ENCODE measurements at regions not wholly inside any gene's neighbourhood (a gene's known extent, or its start where the extent isn't known, plus 50 kb on each side); places are given as distances from the start of the nearest gene placed in this dataset.

DNA sequence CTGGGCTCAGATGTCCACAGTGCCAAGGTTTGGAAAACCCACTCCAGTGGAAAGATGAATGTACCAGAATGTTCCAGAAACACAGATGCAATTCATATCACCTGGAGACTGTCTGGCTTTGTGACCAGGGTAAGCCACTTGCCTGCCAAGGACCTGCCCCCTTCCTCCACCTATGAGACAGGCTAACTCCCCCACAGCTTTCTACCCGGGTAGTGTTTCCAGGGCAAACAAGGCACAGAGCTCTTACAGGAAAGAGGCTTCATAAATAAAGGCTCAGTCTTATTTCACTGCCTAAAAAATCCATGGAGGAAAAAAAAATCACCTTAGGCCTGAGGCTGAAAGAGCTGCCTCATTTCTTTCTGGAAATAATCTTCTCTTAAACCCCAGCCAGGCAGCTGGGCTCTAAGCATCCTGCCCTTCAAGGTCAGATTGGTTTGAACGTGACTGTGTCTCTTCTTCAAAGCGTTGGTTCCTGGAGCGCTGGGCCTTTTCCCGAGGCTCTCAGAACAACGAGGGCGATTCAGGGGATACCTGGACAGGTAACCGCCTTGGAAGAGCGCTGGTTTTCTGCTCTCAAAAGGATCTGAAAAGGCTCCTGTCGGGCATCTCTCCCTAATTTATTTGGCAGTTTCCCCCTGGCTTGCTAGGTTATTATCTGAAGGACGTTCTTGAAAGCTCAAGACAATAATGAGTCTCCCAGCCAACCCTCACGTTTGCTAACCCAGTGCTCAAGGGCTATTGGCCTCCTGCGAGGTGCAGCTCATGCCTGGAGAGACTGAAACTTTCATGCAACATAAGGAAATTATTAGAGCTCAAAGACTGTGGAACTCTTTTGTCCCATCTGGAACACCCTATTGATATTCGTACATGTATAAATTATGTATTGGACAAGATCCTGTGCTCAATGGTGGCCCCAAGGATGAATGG is 199.2 kb upstream of the PMEPA1 start:
- no peak for FAIRE-seq

DNA sequence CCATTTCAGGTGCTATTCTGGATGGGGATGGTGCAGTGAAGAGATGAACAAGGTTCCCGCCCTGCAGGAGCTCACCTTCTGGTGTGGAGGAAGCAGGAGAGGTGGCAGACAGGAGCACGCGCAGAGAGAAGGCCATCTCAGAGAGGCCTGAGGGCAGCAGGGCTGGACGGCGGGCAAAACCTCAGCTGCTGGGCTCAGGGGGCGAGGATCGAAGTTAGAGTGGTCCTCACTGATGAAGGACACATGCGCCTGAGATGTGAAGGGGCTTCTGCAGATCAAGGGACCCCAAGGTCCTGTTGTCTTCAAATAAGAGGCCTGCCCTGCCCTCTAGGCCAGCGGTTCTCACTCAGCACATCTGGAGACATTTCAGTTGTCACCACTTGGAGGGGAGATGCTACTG is 198.4 kb upstream of the PMEPA1 start:
- FAIRE-seq = no peak

DNA sequence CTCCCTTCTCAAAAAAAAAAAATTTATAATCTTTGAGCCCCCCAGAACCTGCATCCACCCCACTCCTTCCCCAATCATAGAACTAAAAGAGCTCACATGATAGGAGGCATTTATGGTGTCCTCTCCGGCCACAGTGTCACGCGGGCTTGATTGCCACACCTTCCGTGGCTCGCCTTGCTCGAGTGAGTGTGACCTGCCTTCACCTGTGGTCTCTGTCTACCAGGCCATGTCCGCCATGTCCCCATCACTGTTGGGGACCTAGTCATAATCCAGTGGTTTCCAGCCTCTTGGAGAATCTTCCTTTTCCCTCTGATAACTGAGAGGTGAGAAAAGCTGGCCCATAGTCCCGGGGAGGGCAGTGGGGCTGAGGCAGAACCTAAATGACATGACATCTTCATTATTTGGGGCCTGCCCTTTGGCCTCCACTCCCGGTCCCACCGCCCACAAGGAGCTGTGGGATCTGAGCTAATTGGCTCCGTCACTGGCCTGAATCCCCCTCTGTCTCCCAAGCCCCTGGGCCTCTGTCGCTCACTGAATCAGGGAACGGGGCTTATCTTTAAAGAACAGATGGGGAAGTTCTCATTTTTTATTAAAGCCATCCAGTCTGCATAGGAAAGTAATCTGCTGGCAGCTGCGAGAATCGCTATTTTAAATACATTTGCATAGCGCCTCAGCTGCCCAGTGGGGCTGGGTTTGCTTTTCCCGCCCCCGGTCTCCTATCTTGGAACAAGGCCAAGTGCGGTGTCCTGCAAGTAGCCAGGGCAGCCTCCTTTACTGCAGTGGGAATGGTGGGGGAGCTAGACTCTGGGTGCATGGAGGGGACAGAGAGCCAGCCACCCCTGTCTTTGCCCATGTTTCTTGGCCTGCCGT is 197.6 kb upstream of the PMEPA1 start:
- no peak for FAIRE-seq

DNA sequence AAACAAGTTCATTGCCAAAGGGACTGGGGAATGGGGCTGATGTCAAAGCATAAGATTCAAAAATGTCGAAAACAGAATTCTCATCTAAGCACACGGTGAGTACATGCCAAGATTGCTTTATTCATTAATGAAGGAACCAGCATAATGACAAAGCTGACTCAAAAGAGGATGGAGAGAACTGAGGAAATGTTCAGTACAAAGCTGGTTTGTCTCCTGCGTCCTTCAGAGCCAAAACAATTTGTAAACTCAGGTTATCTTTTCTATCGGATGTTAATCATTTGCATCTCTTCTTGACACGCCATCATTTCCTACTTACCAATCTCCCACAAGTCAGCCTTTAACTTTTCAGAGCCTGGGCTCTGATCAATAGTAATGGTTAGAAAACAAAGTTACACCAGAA is 195.6 kb upstream of the PMEPA1 start:
- FAIRE-seq = no peak

DNA sequence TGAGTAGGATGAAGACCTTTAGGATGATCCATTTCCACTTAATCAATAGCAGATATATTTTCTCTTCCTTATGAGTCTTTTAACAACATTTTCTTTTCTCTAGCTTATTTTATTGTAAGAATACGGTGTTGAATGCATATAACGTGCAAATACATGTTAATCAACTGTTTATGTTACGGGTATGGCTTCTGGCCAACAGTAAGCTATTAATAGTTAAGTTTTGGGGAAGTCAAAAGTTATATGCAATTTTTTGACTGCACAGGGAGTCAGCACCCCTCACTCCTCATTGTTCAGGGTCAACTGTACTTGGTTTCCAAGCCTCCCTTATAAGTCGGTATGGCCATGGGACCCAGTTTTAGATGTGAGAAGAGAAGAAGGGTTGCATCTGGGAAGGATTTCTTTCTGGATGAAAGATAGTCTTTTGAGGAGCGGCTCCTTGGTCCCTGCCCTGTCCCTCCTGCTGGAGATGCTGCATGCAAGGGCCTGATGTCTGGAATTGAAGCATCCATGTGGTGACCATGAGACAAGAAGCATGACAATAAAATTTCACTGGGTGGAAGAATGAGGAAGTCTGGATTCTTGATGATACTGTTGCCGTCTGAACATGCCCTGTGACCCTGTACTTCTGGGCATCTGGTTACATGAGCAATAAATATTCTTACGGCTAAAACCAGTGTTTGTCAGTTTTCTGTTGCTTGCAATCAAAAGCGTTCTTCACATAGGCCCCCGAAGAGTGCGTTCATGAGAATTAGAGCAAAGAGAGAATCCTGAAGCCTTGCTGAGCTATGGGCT is 194.7 kb upstream of the PMEPA1 start:
- no peak for FAIRE-seq

DNA sequence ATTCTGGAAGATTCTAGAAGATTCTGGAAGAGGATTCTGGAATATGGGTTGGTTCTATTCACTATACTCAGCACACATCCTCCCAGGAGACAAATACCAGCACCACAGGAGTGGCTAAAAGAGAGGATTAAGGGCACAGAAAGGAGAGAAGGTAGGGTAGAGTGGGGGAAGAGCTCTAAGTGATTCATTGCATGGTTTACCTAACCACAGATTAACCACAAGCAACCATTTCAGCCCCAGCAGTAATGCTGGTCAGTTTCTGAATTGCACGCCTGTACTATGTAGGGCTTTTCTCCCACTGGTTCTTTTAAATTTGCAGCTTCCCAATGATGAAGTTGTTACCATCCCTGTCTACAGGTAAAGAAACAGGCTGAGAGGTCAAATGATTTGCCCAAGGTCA is 192.7 kb upstream of the PMEPA1 start:
- no peak for FAIRE-seq

DNA sequence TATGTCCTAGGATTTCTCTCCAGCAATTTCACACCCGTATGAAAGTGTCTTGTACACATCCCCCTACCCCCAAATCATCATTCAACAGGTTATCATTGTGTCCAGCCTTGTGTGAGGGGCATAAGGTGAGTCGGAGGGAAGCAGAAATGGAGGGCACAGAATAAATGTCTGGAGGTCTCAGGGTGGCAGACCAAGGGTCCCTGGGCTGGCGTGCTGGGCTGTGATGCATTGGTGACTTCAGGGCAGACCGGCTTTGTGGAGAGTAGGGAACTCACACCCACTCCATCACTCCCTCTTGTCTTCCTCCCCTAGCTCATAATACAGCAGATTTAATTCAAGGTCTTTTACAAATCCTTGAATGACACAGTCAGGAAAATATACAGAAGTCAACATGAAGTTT is 191.7 kb upstream of the PMEPA1 start:
- no peak for FAIRE-seq

DNA sequence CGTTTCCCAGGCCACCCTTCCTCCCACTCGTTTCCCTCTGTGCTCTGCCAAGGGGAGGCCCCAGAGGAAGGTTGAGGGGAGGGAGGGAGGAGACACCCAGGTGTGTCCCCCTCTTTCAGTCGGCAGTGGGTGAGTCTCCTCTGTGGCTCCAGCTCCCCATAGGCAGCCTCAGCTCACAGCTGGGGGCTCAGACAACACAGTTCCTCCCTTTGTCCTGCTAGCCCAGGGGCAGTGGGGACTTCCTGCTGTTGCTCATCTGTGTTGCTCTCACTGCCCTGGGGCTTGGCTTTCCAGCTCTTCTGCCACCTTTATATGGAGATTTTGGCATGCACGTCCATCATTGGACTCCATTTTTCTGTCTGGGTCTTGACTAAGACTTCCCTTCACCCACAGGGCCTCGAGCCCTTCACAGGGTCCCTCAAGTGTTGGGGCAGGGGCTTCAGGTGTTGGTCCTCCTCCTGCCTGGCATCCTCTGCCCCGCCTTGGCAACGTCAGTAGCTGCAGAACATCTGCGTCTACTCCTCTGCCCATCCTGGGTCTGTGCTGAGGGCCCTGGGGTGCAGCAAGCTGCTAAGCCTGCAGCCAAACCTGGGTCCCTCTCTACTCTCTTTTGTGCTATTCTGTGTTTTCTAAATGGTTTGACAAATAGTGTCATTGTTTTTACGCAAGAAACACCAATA is 190.6 kb upstream of the PMEPA1 start:
- no peak for FAIRE-seq

DNA sequence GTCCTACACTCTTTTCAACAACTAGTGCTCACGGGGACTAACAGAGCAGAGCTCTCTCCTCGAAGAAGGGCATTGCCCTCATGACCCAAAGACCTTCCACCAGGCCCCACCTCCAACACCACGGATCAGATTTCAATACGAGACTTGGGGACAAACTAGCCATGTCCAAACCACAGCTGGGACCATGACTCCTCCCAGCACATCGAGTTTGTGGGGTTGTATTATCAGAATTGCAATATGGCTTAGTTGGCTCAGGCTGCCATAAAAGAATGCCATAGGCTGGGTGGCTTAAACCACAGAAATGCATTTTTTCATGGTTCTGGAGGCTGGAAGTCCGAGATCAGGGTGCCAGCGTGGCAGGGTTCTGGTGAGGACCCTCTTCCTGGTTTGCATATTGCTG is 189.7 kb upstream of the PMEPA1 start:
- FAIRE-seq = no peak

DNA sequence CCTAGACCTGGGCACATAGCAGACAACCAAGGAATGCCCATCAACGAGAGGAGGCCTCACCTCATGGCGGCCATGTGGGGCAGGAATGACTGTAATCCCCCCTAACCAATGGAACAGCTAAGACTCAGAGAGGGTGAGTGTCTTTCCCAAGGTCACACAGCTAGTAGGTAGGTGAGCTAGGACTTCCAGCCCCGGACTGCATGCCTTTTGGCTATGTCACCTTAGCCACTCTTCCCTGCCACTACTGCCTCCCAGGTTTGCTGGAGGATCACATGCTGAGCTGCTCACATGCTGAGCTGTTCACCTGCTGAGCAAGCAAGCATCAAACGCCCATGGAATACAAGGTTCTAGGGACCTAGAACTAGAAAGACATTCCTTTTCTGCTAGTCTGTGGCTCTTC is 188.5 kb upstream of the PMEPA1 start:
- no peak for FAIRE-seq

DNA sequence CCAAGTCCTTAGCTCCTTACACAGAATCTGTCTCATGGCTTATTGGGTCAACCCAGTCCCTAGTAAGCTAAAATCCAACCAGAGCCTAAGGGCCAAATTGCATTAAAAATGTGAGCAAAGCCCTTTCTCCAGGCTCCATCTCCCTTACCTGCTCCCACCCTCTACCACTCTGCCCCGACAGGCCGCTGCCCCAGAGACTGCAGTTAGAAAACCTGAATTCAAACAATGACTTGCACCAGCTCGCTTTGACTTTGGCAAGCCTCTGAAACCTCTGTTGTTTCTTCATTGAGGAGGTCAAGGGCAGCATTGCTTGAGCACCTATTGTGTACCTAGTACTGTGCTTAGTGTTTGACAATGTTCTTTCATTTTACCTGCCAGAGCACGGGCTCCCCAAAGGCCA is 188.1 kb upstream of the PMEPA1 start:
- FAIRE-seq = no peak

DNA sequence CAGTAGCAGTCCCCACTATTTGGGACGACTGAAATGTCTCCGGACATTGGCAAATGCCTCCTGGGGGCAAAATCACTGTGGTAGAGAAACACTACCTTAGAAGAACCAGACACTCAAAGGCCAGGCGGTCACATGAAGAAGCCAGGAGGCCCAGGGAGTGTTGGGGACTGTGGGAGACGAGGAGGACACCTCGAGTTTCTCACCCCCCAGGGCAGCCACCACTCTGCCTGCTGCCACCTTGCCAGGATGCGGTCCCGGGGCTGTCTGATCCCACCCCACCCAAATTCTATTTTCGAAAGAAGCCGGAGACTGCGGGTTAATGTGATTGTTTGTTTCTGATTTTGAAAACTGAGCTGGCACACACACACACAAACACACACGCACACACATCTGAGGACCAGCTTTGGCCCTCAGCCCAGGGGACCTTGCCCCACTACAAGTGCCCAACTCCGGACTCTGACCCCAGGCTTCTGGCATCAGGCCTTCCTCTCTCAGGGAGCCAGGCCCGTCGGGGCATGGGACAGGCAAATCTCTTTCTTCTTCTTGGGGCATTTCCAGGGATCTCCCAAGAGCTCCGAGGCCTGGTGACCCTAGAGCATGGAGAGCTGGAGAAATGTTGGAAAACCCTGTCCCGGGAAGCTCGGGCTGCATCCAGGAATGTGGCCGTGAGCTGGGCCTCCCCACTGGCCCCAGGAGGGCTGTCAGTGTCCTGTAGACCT is 187.5 kb upstream of the PMEPA1 start:
- no peak for FAIRE-seq

DNA sequence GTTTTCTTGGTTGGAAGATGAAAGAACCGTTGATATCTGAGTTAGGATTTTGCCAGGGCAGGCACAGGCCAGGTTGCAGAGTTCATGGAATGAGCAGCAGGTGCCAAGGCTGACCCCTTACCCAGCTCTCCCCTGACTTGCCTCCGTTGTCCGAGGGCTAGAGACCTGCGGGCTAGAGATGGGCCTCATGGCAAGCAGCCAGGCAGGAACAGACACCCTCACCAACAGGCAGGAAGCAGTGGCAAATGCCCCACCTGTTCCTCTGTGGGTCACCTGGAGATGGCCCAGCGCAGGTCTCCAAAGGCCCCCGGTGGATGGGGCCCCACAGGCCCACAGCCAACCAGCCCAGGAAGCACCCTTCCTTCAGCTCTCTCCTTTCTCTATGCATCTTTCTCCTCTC is 186.7 kb upstream of the PMEPA1 start:
- no peak for FAIRE-seq

DNA sequence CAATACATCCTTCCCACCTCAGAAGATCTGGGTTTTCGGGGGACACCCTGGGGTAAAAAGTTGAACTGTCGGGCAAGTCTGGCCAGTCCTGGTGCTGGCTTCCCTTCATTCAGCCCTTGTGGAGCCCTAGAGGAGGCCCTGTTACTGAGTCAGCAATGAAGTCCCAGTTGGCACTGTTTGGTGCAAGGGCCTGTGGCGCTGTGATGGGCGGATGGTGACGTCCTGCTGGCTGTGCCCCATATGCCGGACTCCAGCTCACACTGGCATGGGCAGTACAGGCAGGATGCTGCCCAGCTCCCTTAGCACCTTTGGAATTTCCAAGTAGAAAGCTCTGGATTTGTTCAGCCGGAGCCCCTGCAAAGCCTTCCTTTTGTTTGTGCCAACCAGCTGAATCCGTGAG is 186.2 kb upstream of the PMEPA1 start:
- FAIRE-seq = no peak

DNA sequence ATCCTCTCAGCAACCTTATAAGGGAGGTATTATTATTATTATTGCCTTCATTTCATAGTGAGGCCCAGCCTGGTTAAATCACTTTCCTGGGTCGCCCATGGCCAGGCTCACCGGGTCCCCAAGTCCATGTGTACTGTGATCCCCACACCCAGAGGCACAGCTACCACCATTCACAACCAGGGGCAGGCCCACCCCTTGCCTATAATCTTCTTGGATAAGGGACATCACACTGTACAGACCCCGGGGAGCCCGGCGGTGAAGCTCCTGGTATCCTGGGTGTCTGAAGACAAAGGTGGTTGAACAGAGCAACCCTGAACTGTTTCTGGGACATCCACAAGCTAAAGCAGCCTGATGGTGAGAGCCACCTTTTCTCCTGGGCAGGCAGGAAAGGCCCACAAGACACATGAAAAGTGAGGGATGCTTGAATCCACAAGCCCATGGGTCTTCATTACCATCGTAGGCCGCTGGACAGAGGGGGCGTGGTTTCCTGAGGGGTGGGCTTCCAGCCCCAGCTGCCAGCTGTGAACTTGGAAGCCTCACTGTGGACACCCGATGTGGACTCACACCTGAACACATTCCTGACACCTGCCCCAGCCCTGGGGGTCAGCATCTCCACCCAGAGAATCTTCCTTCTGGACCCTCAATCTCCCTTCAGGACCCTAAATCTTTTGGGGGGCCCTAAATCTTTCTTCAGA is 185.5 kb upstream of the PMEPA1 start:
- FAIRE-seq = no peak

DNA sequence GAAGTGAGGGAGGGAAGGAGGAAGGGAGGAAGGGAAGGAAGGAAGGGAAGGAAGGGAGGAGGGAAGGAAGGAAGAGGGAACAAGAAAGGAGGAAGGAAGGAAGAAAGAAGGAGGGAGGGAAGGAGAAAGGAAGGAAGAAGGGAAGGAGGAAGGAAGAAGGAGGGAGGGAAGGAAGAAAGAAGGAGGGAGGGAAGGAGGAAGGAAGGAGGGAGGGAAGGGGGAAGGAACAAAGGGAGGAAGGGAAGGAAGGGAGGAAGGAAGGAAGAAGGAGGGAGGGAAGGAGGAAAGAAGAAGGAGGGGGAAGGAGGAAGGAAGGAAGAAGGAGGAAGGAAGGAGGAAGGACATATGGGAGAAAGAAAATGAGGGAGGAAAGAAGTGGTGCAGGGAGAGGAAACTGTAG is 184.7 kb upstream of the PMEPA1 start:
- no peak for FAIRE-seq

DNA sequence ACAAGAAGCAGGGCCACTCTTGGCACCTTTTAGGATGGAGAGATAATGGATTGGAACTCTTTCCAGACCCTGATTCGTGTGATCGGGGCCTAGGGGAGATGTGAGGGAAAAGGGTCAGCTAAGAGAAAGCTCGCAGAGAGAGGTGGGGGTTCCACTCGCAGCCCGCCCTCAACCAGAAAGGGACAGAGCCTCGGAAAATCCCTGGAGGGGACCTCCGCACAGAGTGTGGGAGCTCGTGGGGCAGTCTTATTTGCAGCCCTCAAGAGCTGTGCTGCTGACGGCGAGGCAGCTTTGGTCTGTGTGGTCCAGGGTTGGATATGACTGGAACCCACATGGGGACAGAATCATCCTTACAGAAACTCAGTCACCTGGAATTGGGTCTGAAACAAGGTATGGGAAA is 184.3 kb upstream of the PMEPA1 start:
- no peak for FAIRE-seq

DNA sequence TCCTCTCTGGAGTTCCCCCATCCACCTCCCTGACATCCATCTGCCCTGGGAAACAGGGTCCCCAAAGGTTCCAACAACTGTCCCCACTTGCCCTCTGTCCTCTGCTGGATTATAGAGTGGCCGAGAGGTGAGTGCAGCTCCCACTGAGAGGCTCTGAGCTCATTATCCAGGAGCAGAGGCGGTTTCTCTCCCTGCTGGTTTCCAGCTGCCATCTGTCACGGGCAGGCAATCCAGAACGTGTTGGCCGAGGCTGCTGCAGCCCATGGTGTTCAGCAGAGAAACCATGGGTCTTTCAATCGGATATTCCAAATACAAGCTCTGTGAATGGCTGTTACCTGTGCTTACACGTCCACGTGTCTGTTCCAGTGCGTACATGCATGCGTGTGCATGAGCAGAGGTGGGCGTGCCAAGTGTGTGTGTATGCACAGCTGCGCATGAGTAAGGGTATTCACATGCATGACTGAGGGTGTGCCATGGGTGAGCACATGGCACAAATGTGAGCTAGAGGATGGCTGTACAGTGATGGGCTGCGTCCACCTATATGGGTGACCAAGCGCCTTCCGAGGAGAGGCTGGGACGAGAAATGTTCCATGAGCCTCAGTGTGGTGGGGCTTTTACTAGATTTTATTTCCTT is 183.7 kb upstream of the PMEPA1 start:
- no peak for FAIRE-seq

DNA sequence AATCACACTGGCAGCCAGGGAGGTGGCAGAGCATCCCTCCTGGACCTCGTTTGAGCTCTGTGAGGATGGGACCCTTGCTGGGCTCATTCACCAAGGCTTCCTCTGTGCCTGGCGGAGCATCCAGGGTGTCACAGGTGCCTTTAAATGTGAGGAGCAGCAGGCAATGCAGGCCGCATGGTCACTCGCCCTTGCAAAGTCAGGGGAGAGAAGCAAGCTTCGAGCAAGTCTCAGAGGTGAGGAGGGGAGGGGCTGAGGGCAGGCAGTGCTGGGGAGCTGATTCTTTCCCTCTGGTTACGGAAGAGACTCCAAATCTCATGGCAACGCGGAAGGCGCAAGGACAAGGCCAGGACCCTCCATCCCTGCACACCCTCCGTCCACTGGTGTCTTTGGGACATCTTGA is 182.7 kb upstream of the PMEPA1 start:
- no peak for FAIRE-seq

DNA sequence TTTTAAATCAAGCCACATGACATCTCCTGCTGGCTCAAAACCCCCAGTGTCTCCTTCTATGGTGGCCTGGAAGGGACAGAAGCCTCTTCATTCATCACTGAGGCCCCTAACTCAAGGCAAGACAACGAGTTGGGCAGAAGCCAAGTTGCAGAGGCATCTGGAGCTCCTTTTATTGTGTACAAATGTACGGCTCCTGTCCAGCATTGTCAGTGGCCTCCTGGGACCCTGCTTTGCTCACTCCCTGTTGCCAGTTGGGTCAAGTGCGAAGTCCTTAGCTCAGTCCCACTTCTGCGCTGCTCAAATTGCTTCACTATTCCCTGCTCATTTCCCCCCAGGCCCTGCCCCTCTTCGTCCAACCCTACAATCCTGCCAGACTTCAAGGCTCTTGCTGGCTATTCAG is 181.2 kb upstream of the PMEPA1 start:
- FAIRE-seq = no peak

Measured in A204.1 (cell line).